OCI-M1 (cell line): ENCODE measurements at regions not wholly inside any gene's neighbourhood (a gene's known extent, or its start where the extent isn't known, plus 50 kb on each side); places are given as distances from the start of the nearest gene placed in this dataset.
A peak's percentile ranks its signal among the peaks of the same experiment; 100 is the strongest.
"Not testable (repeated sequence)": the region's sequence is repeated elsewhere in the genome, so short reads cannot be mapped to it uniquely, and the experiment has no call there.

ENCODE experiments used
- DNase-seq: peaks from one replicate; lab custom pipeline; 2025; lab: John Stamatoyannopoulos, UW

DNA sequence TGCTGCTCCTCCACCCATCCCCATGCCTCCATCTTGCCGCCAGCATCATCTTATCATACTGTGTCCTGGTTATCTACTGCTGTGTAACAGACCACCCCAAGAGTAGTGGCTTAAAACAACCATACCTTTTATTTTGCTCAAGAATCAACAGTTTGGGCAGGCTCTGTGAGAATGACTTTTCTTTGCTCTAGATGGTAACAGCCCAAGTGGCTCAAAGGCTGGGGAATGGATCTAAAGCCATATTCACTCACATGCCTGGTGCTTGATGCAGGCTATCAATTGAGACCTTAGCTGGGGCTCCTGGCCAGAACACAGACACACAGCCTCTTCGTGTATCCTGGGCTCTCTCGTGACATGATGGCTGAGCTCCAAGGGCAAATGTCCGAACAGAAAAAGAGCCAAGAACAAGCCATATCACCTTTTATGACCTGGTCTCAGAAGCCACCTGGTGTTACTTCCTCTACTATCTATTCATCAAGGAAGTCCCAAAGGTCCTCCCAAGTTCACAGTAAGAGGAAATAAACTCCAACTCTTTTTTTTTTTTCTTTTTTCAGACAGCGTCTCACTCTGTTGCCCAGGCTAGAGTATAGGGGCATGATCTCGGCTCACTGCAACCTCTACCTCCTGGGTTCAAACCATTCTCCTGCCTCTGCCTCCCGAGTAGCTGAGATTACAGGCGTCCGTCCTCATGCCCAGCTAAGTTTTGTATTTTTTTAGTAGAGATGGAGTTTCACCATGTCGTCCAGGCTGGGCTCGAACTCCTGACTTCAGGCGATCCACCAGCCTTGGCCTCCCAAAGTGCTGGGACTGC lies 159.3 kb upstream of the JARID2 start:
- DNase-seq = peak; percentile 39

DNA sequence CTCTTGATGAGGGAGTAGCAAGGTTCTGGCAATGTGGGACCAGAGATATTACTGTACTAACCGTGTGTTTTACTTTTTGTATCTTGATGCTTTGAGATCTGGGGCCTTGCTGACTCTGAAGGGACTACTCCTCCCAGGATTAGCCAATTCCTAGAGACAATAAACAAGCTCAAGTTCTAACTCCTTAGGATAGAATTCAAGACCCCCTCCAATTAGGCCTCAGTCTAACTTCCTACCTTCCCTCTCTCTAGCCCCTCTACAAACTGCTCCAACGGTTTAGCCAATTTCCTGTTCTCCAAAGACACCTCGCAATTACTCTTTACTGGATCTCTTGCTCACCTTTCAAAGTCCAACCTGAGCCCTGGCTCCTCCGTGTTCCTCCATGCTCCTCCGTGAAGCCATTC lies 158.7 kb upstream of the JARID2 start:
- no peak for DNase-seq

DNA sequence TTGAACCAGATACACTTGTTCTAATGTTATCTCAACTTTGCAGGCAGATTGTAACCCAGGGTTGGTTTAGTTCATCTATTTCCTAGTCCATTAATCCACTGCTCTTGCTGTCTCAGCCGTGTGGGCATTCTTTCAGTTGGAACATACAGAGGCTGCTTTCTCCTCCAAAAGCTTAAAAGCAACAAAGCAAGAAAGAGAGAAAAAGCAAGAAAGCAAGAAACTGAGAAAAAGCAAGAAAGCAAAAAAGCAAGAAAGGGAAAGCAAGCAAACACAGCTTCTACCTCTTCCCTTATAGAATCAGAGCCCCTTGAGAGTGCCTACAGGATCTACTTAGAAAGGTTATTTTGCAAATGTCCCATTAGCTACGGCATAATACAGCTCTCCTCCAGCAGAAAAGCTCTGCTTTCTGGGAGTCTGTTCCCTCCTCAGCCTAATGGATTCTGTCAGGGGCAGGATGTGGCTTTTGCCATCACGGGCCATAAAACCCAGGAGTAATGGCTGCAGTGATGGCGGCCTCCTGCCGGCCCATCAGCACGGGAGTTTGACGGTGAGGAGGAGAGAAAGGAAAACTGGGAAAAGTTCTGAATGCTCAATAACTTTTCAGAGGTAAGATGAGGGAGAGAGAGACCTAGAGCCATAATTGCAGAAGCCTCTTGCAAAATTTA lies 156.8 kb upstream of the JARID2 start:
- DNase-seq = peak; percentile 94

DNA sequence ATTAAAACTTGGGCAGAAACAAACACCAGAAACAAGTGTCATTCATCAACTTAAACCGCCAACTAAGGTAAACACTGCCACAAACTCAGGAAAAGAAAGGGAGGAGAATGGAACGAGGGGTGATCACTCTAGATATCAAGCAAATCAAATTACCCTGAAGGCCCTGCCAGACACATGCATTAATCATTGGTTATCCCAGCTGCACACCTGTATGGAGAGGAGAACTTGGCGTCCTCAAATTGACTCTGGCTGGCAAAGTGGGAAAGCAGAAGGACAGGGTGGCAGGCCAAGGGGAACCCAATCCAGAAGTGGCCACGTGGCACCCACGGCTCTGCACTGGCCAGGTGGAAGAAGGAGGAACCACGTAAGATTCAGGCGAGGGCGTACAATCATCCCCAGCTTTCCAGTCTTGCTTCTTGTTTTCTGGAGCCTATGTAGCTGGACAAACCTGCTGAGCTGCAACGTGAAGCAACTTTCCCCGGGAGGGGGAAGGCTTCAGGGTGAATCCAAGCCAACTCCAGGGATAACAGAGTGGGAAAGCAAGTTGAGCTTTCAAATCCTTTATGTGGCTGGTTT lies 156.2 kb upstream of the JARID2 start:
- peak; percentile 55 for DNase-seq

DNA sequence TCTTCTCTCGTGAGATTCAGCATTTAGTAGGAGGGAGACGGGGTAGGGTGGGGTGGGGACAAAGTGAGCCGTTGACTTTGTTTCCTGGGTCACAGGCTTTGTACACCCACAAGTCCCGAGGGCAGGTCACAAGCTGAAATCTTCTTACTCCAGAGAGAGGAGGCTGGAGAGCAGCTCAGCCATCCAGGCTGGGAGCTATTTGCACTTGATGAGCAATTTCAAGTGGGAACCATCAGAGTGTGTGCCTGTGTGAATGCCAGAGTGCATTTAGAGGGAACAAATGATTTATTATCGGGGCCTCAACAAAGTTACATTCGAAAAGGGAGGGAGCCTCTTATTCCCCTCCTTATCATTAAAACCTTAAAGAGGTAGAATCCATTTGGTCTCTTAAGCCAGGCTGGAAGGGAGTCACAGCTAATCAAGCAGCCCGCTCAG lies 155.7 kb upstream of the JARID2 start:
- DNase-seq = peak; percentile 55

DNA sequence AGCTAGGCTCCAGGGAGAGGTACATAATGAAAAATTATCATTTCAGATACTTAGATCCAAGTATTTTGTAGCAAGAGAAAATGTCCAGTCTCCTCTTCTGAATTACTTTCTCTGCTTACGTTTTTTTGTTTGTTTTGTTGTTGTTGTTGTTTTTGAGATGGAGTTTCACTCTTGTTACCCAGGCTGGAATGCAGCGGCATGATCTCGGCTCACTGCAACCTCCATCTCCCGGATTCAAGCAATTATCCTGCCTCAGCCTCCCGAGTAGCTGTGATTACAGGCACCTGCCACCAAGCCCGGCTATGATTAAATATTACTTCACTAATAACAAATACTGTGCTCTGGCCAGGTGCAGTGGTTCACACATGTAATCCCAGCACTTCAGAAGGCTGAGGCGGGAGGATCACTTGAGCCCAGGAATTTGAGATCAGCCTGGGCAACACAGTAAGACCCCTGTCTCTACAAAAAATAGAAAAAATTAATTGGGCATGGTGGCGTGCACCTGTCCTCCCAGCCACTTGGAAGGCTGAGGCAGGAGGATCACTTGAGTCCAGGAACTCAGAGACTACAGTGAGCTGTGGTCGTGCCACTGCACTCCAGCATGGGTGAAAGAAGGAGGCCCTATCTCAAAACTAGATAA lies 155.0 kb upstream of the JARID2 start:
- DNase-seq = no peak

DNA sequence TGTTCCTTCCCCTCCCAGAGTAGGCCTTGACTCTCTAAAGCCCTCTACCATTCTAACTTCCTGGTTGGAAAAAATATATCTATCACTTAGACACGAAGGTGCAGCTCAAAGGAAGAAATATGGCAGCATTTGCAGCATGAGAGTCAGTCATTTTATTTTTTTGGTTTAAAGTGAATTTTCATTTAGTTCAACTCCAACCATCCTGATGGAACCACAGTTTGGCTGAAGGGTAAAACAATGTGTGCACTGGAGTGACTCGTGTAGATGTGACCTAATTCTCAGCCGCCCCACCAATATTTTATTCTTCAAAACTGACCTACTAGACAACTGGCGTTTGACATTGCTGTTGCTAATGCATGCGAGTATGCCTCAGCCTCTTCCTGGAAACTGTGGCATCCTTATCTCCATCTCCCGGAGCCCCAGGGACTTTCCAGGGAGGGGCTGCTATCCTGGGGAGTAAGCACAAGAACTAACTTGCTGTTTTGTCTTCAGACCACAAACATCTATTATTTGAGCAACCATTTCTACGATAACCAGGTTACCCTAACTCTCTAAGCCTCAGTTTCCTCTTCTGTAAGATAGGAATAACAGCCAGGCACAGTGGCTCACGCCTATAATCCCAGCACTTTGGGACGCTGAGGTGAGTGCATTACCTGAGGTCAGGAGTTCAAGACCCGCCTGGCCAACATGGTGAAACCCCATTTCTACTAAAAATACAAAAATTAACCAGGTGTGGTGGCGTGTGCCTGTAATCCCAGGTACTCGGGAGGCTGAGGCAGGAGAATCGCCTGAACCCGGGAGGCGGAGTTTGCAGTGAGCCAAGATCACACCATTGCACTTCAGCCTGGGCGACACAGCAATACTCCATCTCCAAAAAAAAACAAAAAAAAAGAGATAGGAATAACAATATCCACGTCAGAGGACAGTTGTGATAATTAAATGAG lies 148.7 kb upstream of the JARID2 start:
- DNase-seq = peak; percentile 90

DNA sequence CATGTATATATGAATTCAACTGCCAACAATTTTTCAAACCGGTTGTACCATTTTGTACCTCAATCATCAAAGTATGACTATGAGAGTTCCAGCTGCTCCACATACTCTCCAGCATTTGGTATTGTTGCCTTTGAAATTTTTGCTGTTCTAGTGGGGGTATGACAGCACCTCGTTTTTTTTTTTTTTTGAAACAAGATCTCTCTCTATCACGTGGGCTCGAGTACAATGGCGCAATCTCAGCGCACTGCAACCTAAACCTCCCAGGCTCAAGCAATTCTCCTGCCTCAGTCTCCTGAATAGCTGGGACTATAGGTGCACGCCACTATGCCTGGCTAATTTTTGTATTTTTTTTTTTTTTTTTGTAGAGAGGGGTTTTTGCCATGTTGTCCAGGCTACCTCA lies 144.7 kb upstream of the JARID2 start:
- no peak for DNase-seq

DNA sequence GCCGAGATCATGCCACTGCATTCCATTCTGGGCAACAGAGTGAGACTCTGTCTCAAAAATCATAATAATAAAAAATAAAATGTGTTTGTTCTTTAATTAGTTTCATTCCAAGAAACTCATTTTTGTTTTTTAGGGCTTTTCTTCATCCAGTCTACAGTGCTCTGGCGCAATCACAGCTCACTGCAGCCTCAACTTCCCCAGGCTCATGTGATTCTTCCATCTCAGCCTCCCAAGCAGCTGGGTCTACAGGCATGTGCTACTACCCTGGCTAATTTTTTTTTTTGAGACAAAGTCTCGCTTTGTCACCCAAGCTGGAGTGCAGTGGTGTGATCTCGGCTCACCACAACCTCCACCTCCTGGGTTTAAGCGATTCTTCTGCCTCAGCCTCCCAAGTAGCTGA lies 143.6 kb upstream of the JARID2 start:
- DNase-seq = no peak

DNA sequence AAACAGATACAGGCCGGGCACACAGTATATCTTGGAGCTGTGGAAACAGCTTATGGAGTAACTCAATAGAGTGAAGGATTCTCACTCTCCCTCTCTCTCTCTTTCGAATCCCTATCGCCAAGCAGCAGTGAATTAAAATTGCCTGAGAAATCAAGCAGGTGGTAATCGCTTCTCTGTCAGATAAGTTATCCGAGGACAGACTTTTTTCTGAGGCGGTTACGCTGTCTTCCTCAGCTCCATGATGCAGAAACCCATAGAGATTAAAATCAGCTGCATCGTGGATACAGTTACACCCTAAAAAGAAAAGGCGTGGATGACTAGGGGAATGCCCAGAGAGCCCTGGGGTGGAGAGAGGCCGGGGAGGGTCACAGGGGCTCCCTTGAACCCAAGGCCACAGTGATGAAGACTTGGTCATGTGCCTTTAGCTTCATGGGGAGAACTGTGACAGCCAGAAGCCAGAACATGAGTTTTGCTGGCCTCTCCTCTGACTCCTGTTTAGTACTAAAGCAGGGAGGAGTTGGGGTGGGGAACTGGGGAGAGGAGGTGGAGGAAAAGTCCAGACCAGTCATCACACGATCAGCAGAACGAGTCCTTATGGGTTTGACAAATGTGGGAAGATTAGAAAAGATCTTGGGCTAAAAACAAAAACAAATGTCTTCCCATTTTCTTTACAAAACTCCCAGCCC lies 138.8 kb upstream of the JARID2 start:
- DNase-seq = peak; percentile 86

DNA sequence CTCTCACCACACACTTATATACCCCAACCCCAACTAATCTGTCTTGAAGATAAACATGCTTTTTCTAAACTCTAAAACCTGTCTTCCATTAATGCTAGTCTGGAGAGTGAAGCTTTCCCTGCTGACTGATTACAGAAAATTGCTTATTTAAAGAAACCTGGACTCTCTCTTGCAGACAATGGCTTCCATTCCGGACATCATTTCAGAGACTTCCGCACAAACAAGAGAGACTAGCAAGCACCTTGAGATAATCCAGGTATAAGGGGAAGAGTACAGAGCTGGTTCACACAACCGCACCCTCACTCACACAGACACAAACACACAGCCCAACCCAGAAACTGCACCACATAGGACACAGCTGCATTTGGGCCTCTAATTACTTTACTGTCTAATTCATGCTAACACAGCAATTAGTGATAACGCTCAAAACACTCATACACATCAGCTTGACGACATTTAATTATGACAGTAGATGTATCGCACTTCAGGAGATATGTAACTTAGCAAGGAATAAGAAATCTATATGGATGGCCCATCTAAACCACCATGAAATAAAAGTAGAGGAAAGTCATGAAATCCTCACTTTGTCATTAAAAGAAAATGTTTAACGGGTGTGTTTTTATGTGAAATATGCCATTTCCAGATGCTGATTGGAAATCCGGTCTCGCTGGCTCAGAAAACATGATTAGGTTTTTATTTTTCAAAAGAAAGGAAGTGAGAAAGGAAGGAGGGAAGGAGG lies 138.1 kb upstream of the JARID2 start:
- DNase-seq = no peak

DNA sequence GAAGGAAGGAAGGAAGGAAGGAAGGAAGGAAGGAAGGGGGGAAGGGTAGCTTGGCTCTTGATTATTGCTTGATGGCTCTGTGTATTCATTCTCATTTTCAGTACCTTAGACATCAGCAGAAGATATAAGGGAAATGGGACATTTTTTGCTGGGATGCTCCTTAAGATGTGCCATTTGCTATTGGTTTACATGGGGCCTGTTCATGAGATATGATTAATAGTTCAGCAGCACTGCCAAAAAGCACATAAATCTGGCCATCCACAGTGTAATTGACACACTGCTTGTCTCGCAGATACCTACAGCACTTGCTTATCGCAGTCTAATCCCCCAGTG lies 137.5 kb upstream of the JARID2 start:
- no peak for DNase-seq

DNA sequence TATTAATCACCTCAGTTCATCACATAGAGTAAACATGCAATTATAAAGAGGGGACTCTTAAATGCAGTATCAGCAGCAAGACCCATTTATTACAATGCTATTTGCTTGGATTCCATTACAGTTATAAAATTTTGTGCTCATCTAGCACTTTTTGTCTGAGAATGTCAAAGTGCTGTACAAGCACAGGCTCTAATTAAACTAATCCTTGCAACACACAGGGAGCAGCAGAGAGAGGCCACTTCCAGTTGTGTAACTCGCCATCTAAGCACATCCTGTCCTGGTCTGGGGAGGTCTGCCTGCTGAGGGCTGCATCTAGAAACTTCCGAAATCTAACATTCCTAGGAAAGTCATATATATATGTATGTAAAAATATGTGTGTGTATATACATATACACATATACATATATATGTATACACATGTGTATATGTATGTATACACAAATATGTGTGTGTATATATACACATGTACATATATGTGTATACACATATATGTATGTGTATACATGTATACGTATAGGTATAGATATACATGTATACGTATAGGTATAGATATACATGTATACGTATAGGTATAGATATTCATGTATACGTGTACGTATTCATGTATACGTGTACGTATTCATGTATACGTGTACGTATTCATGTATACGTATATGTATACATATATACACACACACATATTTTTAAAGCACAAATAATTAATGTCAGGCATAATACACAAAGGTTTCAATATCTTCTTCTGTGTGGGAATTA lies 136.4 kb upstream of the JARID2 start:
- DNase-seq = no peak

DNA sequence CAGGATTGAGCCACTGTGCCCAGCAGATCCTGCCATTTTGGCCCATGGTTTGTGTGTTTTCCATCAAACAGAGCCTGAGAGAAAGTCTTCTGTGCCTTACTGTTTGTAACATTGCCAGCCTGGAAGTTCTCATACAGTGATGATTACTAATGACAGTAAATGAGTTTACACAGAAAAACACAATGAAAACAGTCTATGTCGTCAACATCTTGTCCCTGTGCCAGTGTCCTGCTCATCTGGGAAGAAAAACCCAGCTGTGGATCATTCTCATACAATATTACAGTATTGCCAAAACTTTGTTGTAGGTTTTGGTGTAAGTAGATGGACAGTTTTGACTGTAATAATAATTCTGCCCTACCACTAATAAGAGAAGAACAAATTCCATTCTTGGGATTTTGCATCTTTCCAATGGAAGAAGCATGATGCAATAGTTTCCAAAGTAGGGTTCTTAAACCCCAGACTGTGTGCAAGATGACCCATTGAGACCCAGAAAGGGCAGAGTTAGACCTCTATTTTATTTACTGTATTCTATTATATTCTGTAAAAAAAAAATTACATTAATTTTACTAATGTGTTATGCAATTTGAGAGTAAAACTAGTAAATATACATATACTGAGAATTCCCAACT lies 135.0 kb upstream of the JARID2 start:
- DNase-seq = no peak

DNA sequence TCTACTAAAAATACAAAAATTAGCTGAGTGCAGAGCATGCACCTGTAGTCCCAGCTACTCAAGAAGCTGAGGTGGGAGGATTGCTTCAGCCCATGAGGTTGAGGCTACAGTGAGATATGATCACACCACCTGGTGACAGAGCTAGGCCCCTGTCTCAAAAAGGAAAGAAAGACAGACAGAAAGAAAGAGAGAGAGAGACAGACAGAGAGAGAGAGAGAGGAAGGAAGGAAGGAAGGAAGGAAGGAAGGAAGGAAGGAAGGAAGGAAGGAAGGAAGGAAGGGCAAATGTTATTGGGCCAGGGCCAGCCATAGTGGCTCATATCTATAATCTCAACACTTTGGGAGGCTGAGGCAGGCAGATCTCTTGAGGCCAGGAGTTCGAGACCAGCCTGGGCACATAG lies 134.3 kb upstream of the JARID2 start:
- DNase-seq = not testable (repeated sequence)

DNA sequence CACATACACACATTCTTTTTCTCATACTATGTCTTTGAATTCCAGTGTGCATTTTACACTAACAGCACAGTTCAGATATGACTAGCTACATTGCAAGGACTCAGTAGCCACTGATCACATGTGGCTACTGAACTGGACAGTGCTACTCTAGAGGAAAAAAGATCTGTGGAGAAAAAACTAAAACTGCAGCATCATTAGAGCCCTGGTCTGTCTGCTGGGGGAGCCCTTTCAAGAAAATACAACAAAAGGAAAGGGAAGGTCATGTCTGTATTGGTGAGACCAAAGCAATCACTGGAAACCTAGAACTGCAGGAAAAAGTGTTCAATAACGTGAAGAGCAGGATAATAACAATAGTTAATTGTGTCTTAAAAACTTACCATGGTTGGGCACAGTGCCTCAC lies 132.3 kb upstream of the JARID2 start:
- no peak for DNase-seq

DNA sequence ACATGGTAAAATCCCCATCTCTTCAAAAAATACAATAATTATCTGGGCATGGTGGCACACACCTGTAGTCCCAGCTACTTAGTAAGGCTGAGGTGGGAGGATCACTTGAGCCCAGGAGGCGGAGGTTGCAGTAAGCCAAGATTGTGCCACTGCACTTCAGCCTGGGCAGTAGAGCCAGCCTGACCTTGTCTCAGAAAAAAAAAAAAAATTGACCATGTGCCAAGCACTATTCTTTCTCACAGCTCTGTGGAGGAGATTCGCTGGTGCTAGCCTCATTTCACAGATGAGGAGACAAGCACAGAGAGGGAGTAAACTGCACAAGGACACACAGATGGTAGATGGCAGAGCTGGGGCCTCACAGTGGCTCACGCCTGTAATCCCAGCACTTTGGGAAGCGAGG lies 131.8 kb upstream of the JARID2 start:
- no peak for DNase-seq

DNA sequence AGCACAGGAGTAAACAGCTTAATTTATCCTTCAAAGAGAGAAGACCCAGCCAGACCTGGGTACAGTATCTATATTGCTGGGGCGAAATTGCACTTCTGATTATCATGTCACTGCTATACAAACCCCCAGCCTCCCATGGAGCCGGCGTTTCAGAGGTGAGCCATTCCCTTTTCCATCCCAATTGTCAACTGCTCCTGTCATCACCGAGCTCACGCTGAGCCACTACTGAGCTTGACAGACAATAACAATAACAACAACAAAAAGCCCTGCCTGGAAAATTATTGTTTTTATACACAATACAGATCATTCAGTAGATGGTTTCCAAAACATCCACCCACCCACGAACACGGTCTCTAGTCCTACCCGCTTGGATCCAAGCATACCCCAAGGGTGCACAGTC lies 129.0 kb upstream of the JARID2 start:
- no peak for DNase-seq

DNA sequence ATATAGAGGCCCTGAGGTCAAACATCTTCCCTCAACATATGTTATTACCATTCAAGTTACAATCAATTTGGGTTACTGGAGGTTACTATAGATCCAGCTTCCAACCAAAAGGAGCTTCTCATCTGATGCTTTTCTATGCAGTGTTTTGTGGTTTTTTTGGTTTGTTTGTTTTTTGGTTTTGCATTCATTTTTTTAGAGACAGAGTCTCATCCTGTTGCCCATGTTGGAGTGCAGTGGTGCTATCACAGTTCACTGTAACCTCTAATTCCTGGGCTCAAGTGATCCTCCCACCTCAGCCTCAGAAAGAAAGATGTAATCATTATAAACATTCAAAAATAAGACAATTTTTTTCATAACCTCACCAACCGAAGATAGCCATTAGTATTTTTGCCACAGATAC lies 124.4 kb upstream of the JARID2 start:
- no peak for DNase-seq
